D721Med (cell line): ENCODE measurements at regions not wholly inside any gene's neighbourhood (a gene's known extent, or its start where the extent isn't known, plus 50 kb on each side); places are given as distances from the start of the nearest gene placed in this dataset.
"Not testable (repeated sequence)": the region's sequence is repeated elsewhere in the genome, so short reads cannot be mapped to it uniquely, and the experiment has no call there.

ENCODE experiments used
- DNase-seq: peaks from one replicate; pipeline ENCODE4 v3.0.0; 2011; ENCODE audit warnings: low spot score; ENCODE audit not compliant: insufficient read length
- FAIRE-seq: peaks from 2 replicates; lab custom pipeline; 2011; peaks lifted over from hg19 to GRCh38; lab: Jason Lieb, UNC
- CTCF ChIP-seq: IDR thresholded peaks from 2 replicates; pipeline ENCODE4 v1.5.1; 2012; ENCODE audit warnings: mild to moderate bottlenecking, control low read depth; ENCODE audit not compliant: insufficient read depth; ENCODE audit errors: missing control alignments

- TF ChIP-seq CTCF = no peak
- DNase-seq (no peak), FAIRE-seq (no peak)
Observed at GRCh38 chr4:33940281-33940680, 2304.0 kb downstream of the ARAP2 start.

GRCh38 chr4:33941854-33942253 is 2302.5 kb downstream of the ARAP2 start:
- TF ChIP-seq CTCF = no peak
- FAIRE-seq (no peak), DNase-seq (no peak)

GRCh38 chr4:33948921-33949320 is 2295.4 kb downstream of the ARAP2 start:
- DNase-seq (no peak), FAIRE-seq (no peak)
- TF ChIP-seq CTCF = no peak

GRCh38 chr4:33953848-33954247 is 2290.5 kb downstream of the ARAP2 start:
- FAIRE-seq, DNase-seq: not testable (repeated sequence)

GRCh38 chr4:33954759-33955158 is 2289.6 kb downstream of the ARAP2 start:
- no peak for TF ChIP-seq CTCF
- DNase-seq = no peak
- no peak for FAIRE-seq

GRCh38 chr4:33959519-33959918 is 2284.8 kb downstream of the ARAP2 start:
- no peak for TF ChIP-seq CTCF
- no peak for FAIRE-seq
- DNase-seq = no peak

GRCh38 chr4:33961761-33962160 is 2282.6 kb downstream of the ARAP2 start:
- FAIRE-seq (no peak), DNase-seq (no peak)
- no peak for TF ChIP-seq CTCF

GRCh38 chr4:33966808-33967207 is 2277.5 kb downstream of the ARAP2 start:
- no peak for TF ChIP-seq CTCF
- DNase-seq (no peak), FAIRE-seq (no peak)
